ENCODE measurements at regions not wholly inside any gene's neighbourhood (a gene's known extent, or its start where the extent isn't known, plus 50 kb on each side); places are given as distances from the start of the nearest gene placed in this dataset.

DNA sequence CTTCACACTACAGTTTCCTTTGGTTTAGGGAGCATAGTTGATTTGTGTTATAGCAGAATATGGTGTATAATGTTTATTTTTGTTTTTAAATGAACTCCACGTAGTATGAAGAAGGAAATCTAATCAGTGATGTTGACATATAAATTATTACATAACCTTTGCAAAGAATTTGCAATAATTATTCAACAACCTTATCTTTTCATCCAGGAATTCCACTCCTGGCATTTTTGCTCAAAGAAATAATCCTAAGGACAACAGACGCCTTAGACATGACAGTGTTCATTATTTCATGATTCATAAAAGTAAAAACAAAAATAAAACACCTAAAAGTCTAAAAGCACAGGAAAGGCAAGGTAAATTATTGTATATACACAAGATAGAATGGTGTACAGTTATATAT is 229.2 kb downstream of the EPM2A start:
- no peak overlapping the region for H3K27ac ChIP-seq (ENCODE audit: low read depth, low read length, severe bottlenecking)
- H3K9me3 ChIP-seq (ENCODE audit: control insufficient read depth, low read length), result no peaks in the 10 kb centered on the region
- H3K4me3 ChIP-seq (ENCODE audit: extremely low read depth, insufficient read depth, low read length, poor library complexity, severe bottlenecking), result no peak overlapping the region
- H3K36me3 ChIP-seq (ENCODE audit: control insufficient read depth, insufficient read depth, low read length), result no peaks in the 10 kb centered on the region
- no peaks in the 10 kb centered on the region for H3K4me1 ChIP-seq (ENCODE audit: control insufficient read depth, insufficient read depth, low read length, poor library complexity, severe bottlenecking)
- no CpG with 5 or more reads among the region's 2 CpGs for WGBS, 2 experiments (ENCODE audit: insufficient coverage in 2 of 2)

DNA sequence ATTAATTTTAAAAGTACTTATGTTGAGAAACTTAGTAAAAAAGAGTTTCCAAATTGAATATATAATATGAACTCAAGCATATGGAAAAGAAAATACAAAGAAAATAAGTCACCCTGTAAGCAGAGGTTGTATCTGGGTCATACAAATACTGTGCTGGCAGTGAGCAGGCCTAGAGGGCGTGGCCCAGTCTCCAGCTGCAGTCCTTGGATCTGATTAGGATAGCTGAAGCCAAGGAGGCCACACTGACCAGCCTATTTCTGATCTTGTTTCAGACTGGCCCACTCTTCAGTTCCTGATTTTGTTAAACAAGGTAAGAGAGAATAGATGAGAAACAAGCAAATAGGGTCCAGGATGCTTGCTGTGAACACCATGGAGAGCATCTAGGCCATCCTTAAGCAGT is 228.8 kb downstream of the EPM2A start:
- Histone ChIP-seq H3K4me3 (ENCODE audit: extremely low read depth, insufficient read depth, low read length, poor library complexity, severe bottlenecking) (no peak overlapping the region), H3K27ac (ENCODE audit: low read depth, low read length, severe bottlenecking) (no peak overlapping the region), H3K4me1 (ENCODE audit: control insufficient read depth, insufficient read depth, low read length, poor library complexity, severe bottlenecking) (no peaks in the 10 kb centered on the region), H3K36me3 (ENCODE audit: control insufficient read depth, insufficient read depth, low read length) (no peaks in the 10 kb centered on the region), H3K9me3 (ENCODE audit: control insufficient read depth, low read length) (no peaks in the 10 kb centered on the region)
- 100% methylated on average over 1 of the region's 1 CpG for WGBS, 2 experiments (ENCODE audit: insufficient coverage in 2 of 2)

DNA sequence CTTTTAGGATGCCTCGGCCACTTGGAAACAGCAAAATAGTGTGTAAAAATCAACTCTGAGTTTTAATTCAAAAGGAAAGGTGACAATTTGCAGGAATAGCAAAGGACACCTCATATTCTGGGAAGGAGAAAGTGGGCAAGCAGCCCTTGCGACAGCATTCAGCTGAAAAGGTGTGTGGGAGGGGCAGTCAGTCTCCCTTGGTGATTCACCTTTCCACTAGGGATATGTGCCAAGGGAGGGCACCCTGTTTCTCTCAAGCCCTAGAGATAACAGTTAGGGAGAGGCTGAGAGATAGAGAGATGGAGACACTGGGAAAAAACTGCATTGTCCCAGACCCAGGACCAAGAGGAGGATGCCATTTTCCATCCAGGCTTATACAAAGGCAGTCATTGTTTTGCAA is 228.1 kb downstream of the EPM2A start:
- Histone ChIP-seq H3K36me3 (ENCODE audit: control insufficient read depth, insufficient read depth, low read length) (no peaks in the 10 kb centered on the region), H3K4me3 (ENCODE audit: extremely low read depth, insufficient read depth, low read length, poor library complexity, severe bottlenecking) (no peak overlapping the region), H3K9me3 (ENCODE audit: control insufficient read depth, low read length) (no peaks in the 10 kb centered on the region), H3K4me1 (ENCODE audit: control insufficient read depth, insufficient read depth, low read length, poor library complexity, severe bottlenecking) (no peaks in the 10 kb centered on the region), H3K27ac (ENCODE audit: low read depth, low read length, severe bottlenecking) (no peak overlapping the region)
- WGBS, 2 experiments (ENCODE audit: insufficient coverage in 2 of 2), result 80 to 100% methylated on average over 1 of the region's 2 CpGs

DNA sequence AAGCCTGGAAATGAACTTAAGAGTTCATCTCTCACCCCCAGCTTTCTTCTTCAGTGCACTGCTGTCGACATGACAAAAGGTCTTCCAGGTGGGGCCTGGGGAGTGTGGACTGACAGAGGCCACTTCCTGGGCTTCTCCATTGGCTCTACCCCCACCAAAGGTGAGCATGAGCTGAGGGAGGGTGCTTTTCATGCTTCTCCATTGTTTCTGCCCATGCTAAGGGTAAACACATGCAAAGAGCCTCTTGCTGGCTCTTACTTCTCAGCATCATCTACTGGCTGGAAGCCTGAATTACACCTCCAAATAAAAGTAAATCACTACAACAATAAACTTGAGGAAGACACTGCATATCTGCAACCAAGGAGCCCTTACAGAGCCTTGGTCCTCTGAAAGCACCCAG is 227.2 kb downstream of the EPM2A start:
- H3K4me3 ChIP-seq (ENCODE audit: extremely low read depth, insufficient read depth, low read length, poor library complexity, severe bottlenecking), result no peak overlapping the region
- 100% methylated on average over 1 of the region's 1 CpG; no CpG with 5 or more reads in 1 of the 2 experiments for WGBS, 2 experiments (ENCODE audit: insufficient coverage in 2 of 2)
- H3K9me3 ChIP-seq (ENCODE audit: control insufficient read depth, low read length), result no peaks in the 10 kb centered on the region
- no peaks in the 10 kb centered on the region for H3K36me3 ChIP-seq (ENCODE audit: control insufficient read depth, insufficient read depth, low read length)
- H3K4me1 ChIP-seq (ENCODE audit: control insufficient read depth, insufficient read depth, low read length, poor library complexity, severe bottlenecking), result no peaks in the 10 kb centered on the region
- H3K27ac ChIP-seq (ENCODE audit: low read depth, low read length, severe bottlenecking), result no peak overlapping the region

DNA sequence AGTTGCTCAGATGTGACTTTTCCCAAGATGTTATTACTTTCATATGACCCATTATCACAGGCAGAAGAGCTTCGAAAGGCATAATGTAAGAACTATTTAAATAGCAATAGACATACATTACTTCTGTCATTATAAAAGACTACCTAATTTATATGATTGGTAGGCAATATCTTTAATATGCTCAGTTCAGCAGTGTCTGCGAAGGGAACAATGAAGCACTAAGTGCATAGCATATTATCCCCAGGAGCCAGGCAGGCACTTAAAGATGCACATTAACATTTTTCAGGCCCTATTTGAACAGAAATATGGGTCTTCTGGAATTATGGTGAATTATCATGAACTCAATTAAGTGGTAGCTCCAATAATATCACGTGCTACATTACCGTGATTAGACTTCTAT is 217.8 kb downstream of the EPM2A start:
- H3K4me3 ChIP-seq (ENCODE audit: extremely low read depth, insufficient read depth, low read length, poor library complexity, severe bottlenecking), result no peak overlapping the region
- H3K4me1 ChIP-seq (ENCODE audit: control insufficient read depth, insufficient read depth, low read length, poor library complexity, severe bottlenecking), result no peaks in the 10 kb centered on the region
- no peak overlapping the region for H3K27ac ChIP-seq (ENCODE audit: low read depth, low read length, severe bottlenecking)
- H3K9me3 ChIP-seq (ENCODE audit: control insufficient read depth, low read length), result no peaks in the 10 kb centered on the region
- H3K36me3 ChIP-seq (ENCODE audit: control insufficient read depth, insufficient read depth, low read length), result no peaks in the 10 kb centered on the region
- WGBS, 2 experiments (ENCODE audit: insufficient coverage in 2 of 2), result 82 to 100% methylated on average over 1 to 3 of the region's 4 CpGs

DNA sequence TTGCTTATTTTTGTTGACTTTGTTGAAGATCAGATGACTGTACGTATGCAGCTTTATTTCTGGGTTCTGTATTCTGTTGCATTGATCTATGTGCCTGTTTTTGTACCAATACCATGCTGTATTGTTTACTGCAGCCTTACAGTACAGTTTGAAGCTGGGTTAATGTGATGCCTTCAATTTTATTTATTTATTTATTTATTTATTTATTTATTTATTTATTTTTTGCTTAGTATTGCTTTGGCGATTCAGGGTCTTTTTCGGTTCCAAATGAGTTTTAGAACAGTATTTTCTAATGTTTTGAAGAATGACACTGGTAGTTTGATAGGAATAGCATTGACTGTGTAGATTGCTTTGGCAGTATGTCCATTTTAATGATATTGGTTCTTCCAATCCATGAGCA is 210.3 kb downstream of the EPM2A start:
- H3K4me1 ChIP-seq (ENCODE audit: control insufficient read depth, insufficient read depth, low read length, poor library complexity, severe bottlenecking), result no peaks in the 10 kb centered on the region
- WGBS, 2 experiments (ENCODE audit: insufficient coverage in 2 of 2), result 79 to 100% methylated on average over 3 of the region's 3 CpGs
- H3K9me3 ChIP-seq (ENCODE audit: control insufficient read depth, low read length), result no peaks in the 10 kb centered on the region
- H3K27ac ChIP-seq (ENCODE audit: low read depth, low read length, severe bottlenecking), result no peak overlapping the region
- no peaks in the 10 kb centered on the region for H3K36me3 ChIP-seq (ENCODE audit: control insufficient read depth, insufficient read depth, low read length)
- H3K4me3 ChIP-seq (ENCODE audit: extremely low read depth, insufficient read depth, low read length, poor library complexity, severe bottlenecking), result no peak overlapping the region

DNA sequence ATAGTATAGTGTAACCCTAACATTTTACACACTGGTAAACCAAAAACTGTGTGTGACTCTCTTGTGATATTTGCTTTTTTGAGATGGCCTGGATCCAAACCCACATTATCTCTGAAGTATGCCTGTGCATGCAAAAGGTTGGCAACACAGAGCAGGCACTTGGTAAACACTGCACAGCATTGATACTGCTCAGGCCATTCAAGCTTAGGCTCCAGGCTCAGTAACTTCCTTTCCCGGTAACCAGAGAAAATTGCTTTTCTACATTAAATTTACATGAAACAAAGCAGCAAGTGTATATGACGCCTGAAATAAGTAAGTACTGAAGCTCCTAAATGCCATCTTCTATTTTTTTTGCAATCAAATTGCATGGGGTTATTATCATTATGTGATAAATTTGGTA is 205.7 kb downstream of the EPM2A start:
- no peaks in the 10 kb centered on the region for H3K9me3 ChIP-seq (ENCODE audit: control insufficient read depth, low read length)
- WGBS, 2 experiments (ENCODE audit: insufficient coverage in 2 of 2), result no CpG with 5 or more reads among the region's 2 CpGs
- no peak overlapping the region for H3K27ac ChIP-seq (ENCODE audit: low read depth, low read length, severe bottlenecking)
- no peaks in the 10 kb centered on the region for H3K36me3 ChIP-seq (ENCODE audit: control insufficient read depth, insufficient read depth, low read length)
- no peaks in the 10 kb centered on the region for H3K4me1 ChIP-seq (ENCODE audit: control insufficient read depth, insufficient read depth, low read length, poor library complexity, severe bottlenecking)
- no peak overlapping the region for H3K4me3 ChIP-seq (ENCODE audit: extremely low read depth, insufficient read depth, low read length, poor library complexity, severe bottlenecking)

DNA sequence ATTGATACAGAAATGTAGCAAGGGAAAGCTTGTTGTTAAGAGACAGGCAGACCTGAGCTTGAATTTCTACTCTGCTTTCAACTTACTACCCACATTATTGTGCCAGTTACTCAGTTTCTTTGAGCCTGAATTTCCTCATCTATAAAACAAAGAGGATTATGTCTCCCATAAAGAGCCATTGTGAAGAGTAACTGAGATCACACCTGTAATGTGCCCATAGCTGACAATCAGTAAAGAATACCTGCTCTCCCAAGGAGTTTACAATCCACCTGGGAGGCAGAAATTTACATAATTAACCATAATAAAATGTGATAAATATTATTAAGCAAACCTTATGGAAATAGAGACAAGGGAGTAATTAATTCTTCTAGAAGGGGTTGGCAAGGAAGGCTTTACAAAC is 204.9 kb downstream of the EPM2A start:
- Histone ChIP-seq H3K4me1 (ENCODE audit: control insufficient read depth, insufficient read depth, low read length, poor library complexity, severe bottlenecking) (no peaks in the 10 kb centered on the region), H3K9me3 (ENCODE audit: control insufficient read depth, low read length) (no peaks in the 10 kb centered on the region), H3K36me3 (ENCODE audit: control insufficient read depth, insufficient read depth, low read length) (no peaks in the 10 kb centered on the region), H3K4me3 (ENCODE audit: extremely low read depth, insufficient read depth, low read length, poor library complexity, severe bottlenecking) (no peak overlapping the region), H3K27ac (ENCODE audit: low read depth, low read length, severe bottlenecking) (no peak overlapping the region)

DNA sequence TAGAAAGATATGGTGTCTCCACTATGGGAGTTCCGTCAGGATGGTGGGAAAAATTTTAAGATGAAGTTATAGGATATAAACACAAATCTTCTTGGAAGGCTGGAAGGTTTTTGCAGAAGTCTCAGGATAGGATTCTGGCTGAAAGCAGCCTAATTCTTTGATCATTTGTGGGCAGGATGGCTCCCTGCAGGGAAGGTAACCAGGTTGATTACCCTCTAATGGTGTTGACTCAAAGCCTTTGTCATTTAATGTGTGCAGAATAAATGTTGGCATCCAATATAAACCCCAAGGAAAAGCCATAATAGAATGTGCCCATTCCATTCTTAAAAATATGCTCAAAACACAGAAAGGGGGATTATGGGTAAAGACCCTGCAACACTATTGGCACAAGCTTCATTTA is 204.3 kb downstream of the EPM2A start:
- Histone ChIP-seq H3K4me1 (ENCODE audit: control insufficient read depth, insufficient read depth, low read length, poor library complexity, severe bottlenecking) (no peaks in the 10 kb centered on the region), H3K9me3 (ENCODE audit: control insufficient read depth, low read length) (no peaks in the 10 kb centered on the region), H3K27ac (ENCODE audit: low read depth, low read length, severe bottlenecking) (no peak overlapping the region), H3K4me3 (ENCODE audit: extremely low read depth, insufficient read depth, low read length, poor library complexity, severe bottlenecking) (no peak overlapping the region), H3K36me3 (ENCODE audit: control insufficient read depth, insufficient read depth, low read length) (no peaks in the 10 kb centered on the region)
- 100% methylated on average over 1 of the region's 1 CpG; no CpG with 5 or more reads in 1 of the 2 experiments for WGBS, 2 experiments (ENCODE audit: insufficient coverage in 2 of 2)

DNA sequence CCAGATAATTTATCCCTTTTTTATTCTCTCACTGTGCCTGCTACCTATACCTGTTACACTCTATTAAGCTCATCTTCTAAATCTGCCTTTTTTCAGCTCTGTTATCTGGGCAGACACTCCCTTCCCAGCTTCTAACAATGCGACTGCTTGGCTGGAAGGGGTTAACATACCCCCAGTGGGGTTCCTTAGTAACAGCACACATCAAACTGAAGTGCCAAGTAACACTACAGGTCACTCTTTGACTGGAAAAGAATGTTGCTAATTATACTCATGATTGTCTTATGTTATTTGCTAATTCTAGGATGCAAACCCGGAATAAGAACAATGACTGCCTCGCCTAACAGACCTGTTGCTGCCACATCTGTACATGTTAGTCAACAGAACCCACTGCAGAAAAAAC is 203.5 kb downstream of the EPM2A start:
- Histone ChIP-seq H3K36me3 (ENCODE audit: control insufficient read depth, insufficient read depth, low read length) (no peaks in the 10 kb centered on the region), H3K4me3 (ENCODE audit: extremely low read depth, insufficient read depth, low read length, poor library complexity, severe bottlenecking) (no peak overlapping the region), H3K9me3 (ENCODE audit: control insufficient read depth, low read length) (no peaks in the 10 kb centered on the region), H3K27ac (ENCODE audit: low read depth, low read length, severe bottlenecking) (no peak overlapping the region), H3K4me1 (ENCODE audit: control insufficient read depth, insufficient read depth, low read length, poor library complexity, severe bottlenecking) (no peaks in the 10 kb centered on the region)
- no CpG with 5 or more reads among the region's 3 CpGs for whole genome bisulfite sequencing, 2 experiments (ENCODE audit: insufficient coverage in 2 of 2)

DNA sequence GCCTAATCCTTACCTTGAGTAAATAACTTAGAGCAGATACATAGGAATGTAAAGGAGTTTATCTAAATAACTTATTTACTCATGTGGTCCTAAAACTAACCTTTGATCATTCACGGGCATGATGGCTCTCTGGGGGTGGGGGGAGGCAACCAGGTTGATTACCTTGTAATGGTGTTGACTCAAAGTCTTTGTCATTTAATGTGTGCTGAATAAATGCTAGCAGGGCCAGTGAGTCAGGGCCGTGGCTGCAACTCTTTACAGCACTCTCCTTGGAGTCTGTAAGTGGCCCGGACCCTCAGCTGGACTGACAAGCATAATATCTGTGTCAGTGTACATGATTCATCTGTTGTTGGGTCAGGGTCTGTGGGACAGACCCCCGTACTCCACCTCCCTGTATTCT is 203.0 kb downstream of the EPM2A start:
- Histone ChIP-seq H3K4me1 (ENCODE audit: control insufficient read depth, insufficient read depth, low read length, poor library complexity, severe bottlenecking) (no peaks in the 10 kb centered on the region), H3K9me3 (ENCODE audit: control insufficient read depth, low read length) (no peaks in the 10 kb centered on the region), H3K36me3 (ENCODE audit: control insufficient read depth, insufficient read depth, low read length) (no peaks in the 10 kb centered on the region), H3K27ac (ENCODE audit: low read depth, low read length, severe bottlenecking) (no peak overlapping the region), H3K4me3 (ENCODE audit: extremely low read depth, insufficient read depth, low read length, poor library complexity, severe bottlenecking) (no peak overlapping the region)
- WGBS, 2 experiments (ENCODE audit: insufficient coverage in 2 of 2), result 14 to 15% methylated on average over 1 to 2 of the region's 4 CpGs

DNA sequence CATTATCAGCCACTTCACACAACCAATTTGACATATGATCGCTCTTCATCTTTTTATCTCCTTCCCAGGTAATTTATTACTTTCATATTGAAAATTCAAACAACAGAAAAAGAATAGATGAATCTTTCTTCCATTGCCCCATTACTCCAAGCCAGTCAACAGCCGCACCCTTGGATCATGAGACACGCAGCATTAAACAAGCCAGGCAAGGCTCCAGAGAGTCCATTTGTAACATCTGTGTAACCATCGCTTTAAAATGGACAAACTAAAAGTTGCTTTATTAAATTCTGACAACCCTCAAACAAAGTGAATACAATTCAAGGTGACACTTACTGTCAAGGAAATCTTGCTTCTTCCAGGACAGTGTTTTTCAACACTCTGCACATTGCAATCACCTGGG is 200.3 kb downstream of the EPM2A start:
- Histone ChIP-seq H3K4me1 (ENCODE audit: control insufficient read depth, insufficient read depth, low read length, poor library complexity, severe bottlenecking) (peaks cover 2% of the 10 kb centered on the region), H3K9me3 (ENCODE audit: control insufficient read depth, low read length) (no peaks in the 10 kb centered on the region), H3K27ac (ENCODE audit: low read depth, low read length, severe bottlenecking) (no peak overlapping the region), H3K36me3 (ENCODE audit: control insufficient read depth, insufficient read depth, low read length) (no peaks in the 10 kb centered on the region), H3K4me3 (ENCODE audit: extremely low read depth, insufficient read depth, low read length, poor library complexity, severe bottlenecking) (no peak overlapping the region)
- 100% methylated on average over 1 to 4 of the region's 4 CpGs for WGBS, 2 experiments (ENCODE audit: insufficient coverage in 2 of 2)
